ENCODE measurements at regions not wholly inside any gene's neighbourhood (a gene's known extent, or its start where the extent isn't known, plus 50 kb on each side); places are given as distances from the start of the nearest gene placed in this dataset.

- TF ChIP-seq CTCF (IDR thresholded peaks at IDR 0.05; ENCODE audit: borderline replicate concordance, extremely low read depth, low read length, poor library complexity, severe bottlenecking), result no peak
- TF ChIP-seq EZH2 (IDR thresholded peaks at IDR 0.05; ENCODE audit: borderline replicate concordance, low read depth, low read length, severe bottlenecking), result no peak
Observed at GRCh38 chr10:11672836-11673235, 61.4 kb upstream of the USP6NL start.

All from DND-41 (cell line).